ENCODE measurements at regions not wholly inside any gene's neighbourhood (a gene's known extent, or its start where the extent isn't known, plus 50 kb on each side); places are given as distances from the start of the nearest gene placed in this dataset.

DNA sequence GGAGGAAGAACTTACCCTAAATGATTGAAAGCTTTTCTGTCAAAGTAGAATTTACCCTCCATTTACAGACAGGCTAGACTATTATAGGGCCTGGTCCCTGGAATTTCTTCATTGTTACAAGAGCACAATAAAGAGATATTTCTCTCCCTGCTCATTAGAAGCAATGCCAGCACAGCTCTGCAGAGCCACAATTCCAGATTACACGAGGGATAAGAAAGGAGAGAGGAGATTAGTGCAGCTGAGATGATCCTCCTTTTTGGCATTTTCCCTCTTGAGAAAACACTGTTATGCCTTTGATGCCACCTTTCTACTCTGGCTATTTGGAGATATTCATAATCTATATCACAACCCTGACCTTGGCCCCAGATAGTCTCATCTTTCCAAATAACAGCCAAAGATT lies 1119.5 kb upstream of the TMPRSS15 start:
- Histone ChIP-seq H3K4me2 (ENCODE audit: low read length) (no peak overlapping the region), H3K9ac (no peak overlapping the region), H3K9me3 (ENCODE audit: control insufficient read depth, low read length) (no peaks in the 10 kb centered on the region), H2AFZ (no peak overlapping the region), H3K79me2 (no peaks in the 10 kb centered on the region), H3K27ac (no peak overlapping the region), H3K36me3 (ENCODE audit: control insufficient read depth, insufficient read depth, low read length) (no peaks in the 10 kb centered on the region), H3K4me3 (ENCODE audit: low read depth, low read length) (no peak overlapping the region), H3K4me1 (no peaks in the 10 kb centered on the region), H3K27me3 (ENCODE audit: control insufficient read depth, insufficient read depth, low read length) (no peaks in the 10 kb centered on the region)
- TF ChIP-seq, protein P1, sequence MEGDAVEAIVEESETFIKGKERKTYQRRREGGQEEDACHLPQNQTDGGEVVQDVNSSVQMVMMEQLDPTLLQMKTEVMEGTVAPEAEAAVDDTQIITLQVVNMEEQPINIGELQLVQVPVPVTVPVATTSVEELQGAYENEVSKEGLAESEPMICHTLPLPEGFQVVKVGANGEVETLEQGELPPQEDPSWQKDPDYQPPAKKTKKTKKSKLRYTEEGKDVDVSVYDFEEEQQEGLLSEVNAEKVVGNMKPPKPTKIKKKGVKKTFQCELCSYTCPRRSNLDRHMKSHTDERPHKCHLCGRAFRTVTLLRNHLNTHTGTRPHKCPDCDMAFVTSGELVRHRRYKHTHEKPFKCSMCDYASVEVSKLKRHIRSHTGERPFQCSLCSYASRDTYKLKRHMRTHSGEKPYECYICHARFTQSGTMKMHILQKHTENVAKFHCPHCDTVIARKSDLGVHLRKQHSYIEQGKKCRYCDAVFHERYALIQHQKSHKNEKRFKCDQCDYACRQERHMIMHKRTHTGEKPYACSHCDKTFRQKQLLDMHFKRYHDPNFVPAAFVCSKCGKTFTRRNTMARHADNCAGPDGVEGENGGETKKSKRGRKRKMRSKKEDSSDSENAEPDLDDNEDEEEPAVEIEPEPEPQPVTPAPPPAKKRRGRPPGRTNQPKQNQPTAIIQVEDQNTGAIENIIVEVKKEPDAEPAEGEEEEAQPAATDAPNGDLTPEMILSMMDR (IDR thresholded peaks at IDR 0.05), result no peak

DNA sequence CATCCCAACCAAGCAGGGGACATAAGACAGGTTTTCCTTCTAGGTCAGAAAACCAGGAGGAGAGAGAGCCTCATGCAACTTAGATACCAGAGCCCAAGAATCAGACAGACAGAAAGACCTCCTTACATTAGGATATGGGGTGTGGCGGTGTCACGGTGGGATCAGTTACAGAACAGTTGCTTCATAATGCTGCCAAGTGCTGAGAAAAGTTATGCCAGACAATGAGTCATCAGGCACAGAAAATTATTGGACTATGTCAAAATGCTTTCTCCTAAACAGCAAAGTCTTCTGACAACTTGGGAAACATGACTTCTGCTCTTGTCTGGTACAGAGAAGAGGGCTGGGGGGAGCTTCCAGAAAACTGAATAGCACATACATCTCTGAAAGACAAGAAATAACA lies 1120.2 kb upstream of the TMPRSS15 start:
- TF ChIP-seq, protein P1 (IDR thresholded peaks at IDR 0.05), result no peak
- Histone ChIP-seq H3K4me3 (ENCODE audit: low read depth, low read length) (no peak overlapping the region), H3K27me3 (ENCODE audit: control insufficient read depth, insufficient read depth, low read length) (no peaks in the 10 kb centered on the region), H3K4me2 (ENCODE audit: low read length) (no peak overlapping the region), H2AFZ (no peak overlapping the region), H3K36me3 (ENCODE audit: control insufficient read depth, insufficient read depth, low read length) (no peaks in the 10 kb centered on the region), H3K79me2 (no peaks in the 10 kb centered on the region), H3K4me1 (no peaks in the 10 kb centered on the region), H3K27ac (no peak overlapping the region), H3K9me3 (ENCODE audit: control insufficient read depth, low read length) (no peaks in the 10 kb centered on the region), H3K9ac (no peak overlapping the region)

DNA sequence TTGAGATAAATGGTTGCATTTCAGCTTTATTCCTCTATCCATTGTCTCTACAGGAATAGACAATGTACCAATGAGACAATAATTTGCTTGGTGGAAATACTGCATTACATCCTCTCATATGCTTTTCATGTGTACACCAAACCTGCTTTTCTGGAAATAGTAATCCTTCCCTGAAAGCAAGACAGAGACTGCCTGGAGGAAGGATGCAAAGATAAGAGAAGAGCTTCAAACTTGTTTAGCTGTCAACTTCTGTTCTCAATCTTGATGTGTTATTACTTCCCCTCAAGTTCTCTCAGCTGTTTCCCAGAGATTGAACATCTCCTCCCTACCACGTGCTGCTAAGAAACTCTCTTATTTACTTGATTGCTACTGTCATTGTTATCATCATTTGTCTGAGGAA lies 1125.4 kb upstream of the TMPRSS15 start:
- Histone ChIP-seq H2AFZ (no peak overlapping the region), H3K4me1 (no peaks in the 10 kb centered on the region), H3K9ac (no peak overlapping the region), H3K36me3 (ENCODE audit: control insufficient read depth, insufficient read depth, low read length) (no peaks in the 10 kb centered on the region), H3K4me3 (ENCODE audit: low read depth, low read length) (no peak overlapping the region), H3K79me2 (no peaks in the 10 kb centered on the region), H3K27me3 (ENCODE audit: control insufficient read depth, insufficient read depth, low read length) (no peaks in the 10 kb centered on the region), H3K4me2 (ENCODE audit: low read length) (no peak overlapping the region), H3K9me3 (ENCODE audit: control insufficient read depth, low read length) (no peaks in the 10 kb centered on the region), H3K27ac (no peak overlapping the region)
- TF ChIP-seq, protein P1 (IDR thresholded peaks at IDR 0.05), result no peak

DNA sequence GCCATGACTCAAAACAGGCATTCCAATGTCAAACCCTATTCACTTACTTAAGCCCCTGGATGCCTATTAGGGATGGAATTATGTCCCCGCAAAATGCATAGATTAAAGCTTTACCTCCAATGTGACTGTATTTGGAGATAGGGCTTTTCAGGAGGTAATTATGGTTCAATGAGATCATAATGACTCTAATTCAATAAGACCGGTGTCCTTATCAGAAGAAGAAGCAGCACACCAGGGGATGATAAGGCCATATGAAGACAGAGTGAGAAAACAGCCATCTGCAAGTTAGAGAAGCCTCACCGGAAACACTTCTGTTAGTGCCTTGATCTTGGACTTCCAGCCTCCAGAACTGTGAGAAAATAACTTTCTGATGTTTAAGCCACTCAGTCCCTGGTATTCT lies 1131.8 kb upstream of the TMPRSS15 start:
- Histone ChIP-seq H3K27me3 (ENCODE audit: control insufficient read depth, insufficient read depth, low read length) (no peaks in the 10 kb centered on the region), H3K79me2 (no peaks in the 10 kb centered on the region), H3K27ac (no peak overlapping the region), H2AFZ (no peak overlapping the region), H3K4me1 (no peaks in the 10 kb centered on the region), H3K9ac (no peak overlapping the region), H3K4me2 (ENCODE audit: low read length) (no peak overlapping the region), H3K36me3 (ENCODE audit: control insufficient read depth, insufficient read depth, low read length) (no peaks in the 10 kb centered on the region), H3K4me3 (ENCODE audit: low read depth, low read length) (no peak overlapping the region), H3K9me3 (ENCODE audit: control insufficient read depth, low read length) (no peaks in the 10 kb centered on the region)
- TF ChIP-seq, protein P1 (IDR thresholded peaks at IDR 0.05), result no peak

DNA sequence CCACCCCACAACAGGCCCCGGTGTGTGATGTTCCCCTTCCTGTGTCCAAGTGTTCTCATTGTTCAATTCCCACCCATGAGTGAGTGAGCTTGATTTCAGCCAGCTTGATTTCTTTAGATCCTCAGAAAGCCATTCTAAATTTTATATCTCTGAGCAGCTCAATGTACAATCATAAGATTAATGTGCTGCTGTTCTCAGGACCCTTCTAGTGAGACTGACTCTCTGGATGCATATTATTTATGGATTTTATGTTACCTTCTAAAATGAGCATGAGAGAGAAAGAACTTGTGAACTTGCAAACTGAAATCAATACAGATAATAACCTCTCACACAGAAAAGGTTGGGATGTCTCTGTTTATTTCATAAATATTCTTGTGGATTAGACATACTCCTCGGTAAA lies 1133.5 kb upstream of the TMPRSS15 start:
- no peaks in the 10 kb centered on the region for H3K36me3 ChIP-seq (ENCODE audit: control insufficient read depth, insufficient read depth, low read length)
- no peaks in the 10 kb centered on the region for H3K79me2 ChIP-seq
- no peak overlapping the region for H3K27ac ChIP-seq
- no peaks in the 10 kb centered on the region for H3K9me3 ChIP-seq (ENCODE audit: control insufficient read depth, low read length)
- H2AFZ ChIP-seq, result no peak overlapping the region
- H3K4me1 ChIP-seq, result no peaks in the 10 kb centered on the region
- no peaks in the 10 kb centered on the region for H3K27me3 ChIP-seq (ENCODE audit: control insufficient read depth, insufficient read depth, low read length)
- H3K4me3 ChIP-seq (ENCODE audit: low read depth, low read length), result no peak overlapping the region
- TF ChIP-seq, protein P1 (IDR thresholded peaks at IDR 0.05), result no peak
- no peak overlapping the region for H3K4me2 ChIP-seq (ENCODE audit: low read length)
- H3K9ac ChIP-seq, result no peak overlapping the region
